ENCODE measurements at regions not wholly inside any gene's neighbourhood (a gene's known extent, or its start where the extent isn't known, plus 50 kb on each side); places are given as distances from the start of the nearest gene placed in this dataset.

DNA sequence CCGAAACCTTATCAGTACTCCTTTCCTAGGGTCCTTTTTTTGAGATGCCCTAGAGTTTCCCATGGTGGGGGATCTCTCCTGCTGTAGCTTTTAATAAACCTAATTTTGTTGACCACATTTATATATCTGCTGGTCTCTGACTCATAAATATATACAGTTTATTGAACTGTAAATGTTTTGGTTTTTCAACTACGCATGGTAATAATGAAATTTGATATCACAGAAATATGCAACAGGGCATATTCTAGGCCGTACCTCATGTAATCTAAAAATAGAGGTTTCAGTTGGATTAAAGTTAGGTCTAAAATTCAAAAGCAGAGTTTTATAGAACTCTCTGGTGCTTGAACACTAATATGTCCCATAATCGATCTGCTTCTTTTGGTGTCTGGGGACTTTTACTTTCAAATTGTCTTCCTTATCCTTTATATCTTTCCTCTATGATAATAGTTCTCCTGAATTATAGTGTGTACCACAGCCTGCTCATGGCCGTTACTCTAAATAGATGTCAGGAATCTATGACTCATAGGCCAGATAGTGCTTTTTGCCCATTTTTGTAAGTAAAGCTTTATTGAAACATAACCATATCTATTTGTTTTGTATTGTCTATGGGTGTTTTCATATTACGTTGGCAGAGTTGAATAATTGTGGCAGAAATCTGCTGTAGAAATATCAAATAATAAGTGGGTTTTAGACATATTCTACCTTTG, 324.8 kb upstream of the PCDH9 start (continued):
- no peak for TF ChIP-seq SLC30A9 (CRISPR knock-in tag; IDR thresholded peaks at IDR 0.05)
- TF ChIP-seq, protein P1, sequence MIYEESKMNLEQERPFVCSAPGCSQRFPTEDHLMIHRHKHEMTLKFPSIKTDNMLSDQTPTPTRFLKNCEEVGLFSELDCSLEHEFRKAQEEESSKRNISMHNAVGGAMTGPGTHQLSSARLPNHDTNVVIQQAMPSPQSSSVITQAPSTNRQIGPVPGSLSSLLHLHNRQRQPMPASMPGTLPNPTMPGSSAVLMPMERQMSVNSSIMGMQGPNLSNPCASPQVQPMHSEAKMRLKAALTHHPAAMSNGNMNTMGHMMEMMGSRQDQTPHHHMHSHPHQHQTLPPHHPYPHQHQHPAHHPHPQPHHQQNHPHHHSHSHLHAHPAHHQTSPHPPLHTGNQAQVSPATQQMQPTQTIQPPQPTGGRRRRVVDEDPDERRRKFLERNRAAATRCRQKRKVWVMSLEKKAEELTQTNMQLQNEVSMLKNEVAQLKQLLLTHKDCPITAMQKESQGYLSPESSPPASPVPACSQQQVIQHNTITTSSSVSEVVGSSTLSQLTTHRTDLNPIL (CRISPR knock-in tag; IDR thresholded peaks at IDR 0.05): no peak
- TF ChIP-seq FOSL1 (tag; conservative IDR thresholded peaks at IDR 0.05): 0 out of 2 replicates have a peak, but pooled peaks have one; percentile 14
- no peak for TF ChIP-seq JUND (IDR thresholded peaks at IDR 0.05; ENCODE audit: borderline replicate concordance, low read depth, low read length)
- TF ChIP-seq JUND (tag; IDR thresholded peaks at IDR 0.05; ENCODE audit: borderline replicate concordance, low read depth, low read length): 0 out of 3 replicates have a peak, but pooled peaks have one; percentile 29
- TF ChIP-seq NCOR1 (IDR thresholded peaks at IDR 0.05): no peak

DNA sequence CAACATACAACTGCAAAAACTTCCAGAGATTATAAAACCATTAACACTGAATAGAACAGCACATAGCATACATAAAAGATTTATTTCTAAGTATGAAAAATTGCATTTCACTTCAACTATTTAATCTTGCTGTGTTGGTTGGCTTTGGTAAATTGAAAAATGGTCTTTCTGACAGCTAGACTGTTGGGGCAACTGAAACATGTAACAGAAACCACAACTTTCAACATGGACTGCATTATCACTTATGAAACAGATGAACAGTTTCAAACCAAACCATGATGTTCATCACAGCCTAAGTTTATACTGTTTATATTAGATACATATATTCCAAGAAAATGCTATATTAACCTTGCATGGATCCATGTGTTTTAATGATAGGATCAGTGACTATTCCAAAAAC, 324.1 kb upstream of the PCDH9 start:
- Histone ChIP-seq H3K9ac (ENCODE audit: insufficient read depth in 1 of 2, low read depth in 2 of 2, low read length in 2 of 2) (no peak overlapping the region), H3K4me3 (no peak overlapping the region), H3K36me3 (ENCODE audit: control insufficient read depth, insufficient read depth, low read length) (no peaks in the 10 kb centered on the region), H3K9me1 (ENCODE audit: control insufficient read depth, insufficient read depth, low read length) (no peaks in the 10 kb centered on the region), H3K4me1 (replicated peaks in 1 of 2; ENCODE audit: control insufficient read depth in 2 of 2, insufficient read depth in 2 of 2, low read length in 2 of 2) (no peaks in the 10 kb centered on the region), H2AFZ (ENCODE audit: low read depth, low read length) (no peak overlapping the region), H3K4me2 (ENCODE audit: insufficient read depth, low read length) (no peak overlapping the region), H3K27ac (ENCODE audit: extremely low read depth, low read depth, low read length) (no peak overlapping the region), H3K27me3 (ENCODE audit: control insufficient read depth in 2 of 2, insufficient read depth in 2 of 2, low read length in 2 of 2) (no peaks in the 10 kb centered on the region), H3K9me3 (replicated peaks; ENCODE audit: control insufficient read depth, insufficient read depth, low read depth, low read length) (0 out of 2 replicates have a peak, but pooled peaks cover 2% of the 10 kb centered on the region), H4K20me1 (replicated peaks; ENCODE audit: control insufficient read depth, insufficient read depth, low read length) (no peaks in the 10 kb centered on the region), H3K79me2 (ENCODE audit: control insufficient read depth, insufficient read depth, low read length) (no peaks in the 10 kb centered on the region)
- in situ Hi-C loops (cut with MboI): no loop called here
- no peak for FAIRE-seq
- TF ChIP-seq CSDE1 (IDR thresholded peaks at IDR 0.05) (no peak), HDGF (IDR thresholded peaks at IDR 0.05) (no peak), FOXJ2 (tag; IDR thresholded peaks at IDR 0.05) (no peak), SMAD3 (CRISPR knock-in tag; conservative IDR thresholded peaks at IDR 0.05) (no peak), CBFA2T3 (IDR thresholded peaks at IDR 0.05) (0 out of 2 replicates have a peak, but pooled peaks have one; percentile 9), MEIS2 (IDR thresholded peaks at IDR 0.05; ENCODE audit: partially characterized antibody) (peak; percentile 29), TEAD4 (IDR thresholded peaks at IDR 0.05; ENCODE audit: low read length) (peak; percentile 24; the same call in 1 of the 2 replicates), TEAD4 (CRISPR knock-in tag; IDR thresholded peaks at IDR 0.05; ENCODE audit: borderline replicate concordance) (no peak)
- TF ChIP-seq, protein P2, sequence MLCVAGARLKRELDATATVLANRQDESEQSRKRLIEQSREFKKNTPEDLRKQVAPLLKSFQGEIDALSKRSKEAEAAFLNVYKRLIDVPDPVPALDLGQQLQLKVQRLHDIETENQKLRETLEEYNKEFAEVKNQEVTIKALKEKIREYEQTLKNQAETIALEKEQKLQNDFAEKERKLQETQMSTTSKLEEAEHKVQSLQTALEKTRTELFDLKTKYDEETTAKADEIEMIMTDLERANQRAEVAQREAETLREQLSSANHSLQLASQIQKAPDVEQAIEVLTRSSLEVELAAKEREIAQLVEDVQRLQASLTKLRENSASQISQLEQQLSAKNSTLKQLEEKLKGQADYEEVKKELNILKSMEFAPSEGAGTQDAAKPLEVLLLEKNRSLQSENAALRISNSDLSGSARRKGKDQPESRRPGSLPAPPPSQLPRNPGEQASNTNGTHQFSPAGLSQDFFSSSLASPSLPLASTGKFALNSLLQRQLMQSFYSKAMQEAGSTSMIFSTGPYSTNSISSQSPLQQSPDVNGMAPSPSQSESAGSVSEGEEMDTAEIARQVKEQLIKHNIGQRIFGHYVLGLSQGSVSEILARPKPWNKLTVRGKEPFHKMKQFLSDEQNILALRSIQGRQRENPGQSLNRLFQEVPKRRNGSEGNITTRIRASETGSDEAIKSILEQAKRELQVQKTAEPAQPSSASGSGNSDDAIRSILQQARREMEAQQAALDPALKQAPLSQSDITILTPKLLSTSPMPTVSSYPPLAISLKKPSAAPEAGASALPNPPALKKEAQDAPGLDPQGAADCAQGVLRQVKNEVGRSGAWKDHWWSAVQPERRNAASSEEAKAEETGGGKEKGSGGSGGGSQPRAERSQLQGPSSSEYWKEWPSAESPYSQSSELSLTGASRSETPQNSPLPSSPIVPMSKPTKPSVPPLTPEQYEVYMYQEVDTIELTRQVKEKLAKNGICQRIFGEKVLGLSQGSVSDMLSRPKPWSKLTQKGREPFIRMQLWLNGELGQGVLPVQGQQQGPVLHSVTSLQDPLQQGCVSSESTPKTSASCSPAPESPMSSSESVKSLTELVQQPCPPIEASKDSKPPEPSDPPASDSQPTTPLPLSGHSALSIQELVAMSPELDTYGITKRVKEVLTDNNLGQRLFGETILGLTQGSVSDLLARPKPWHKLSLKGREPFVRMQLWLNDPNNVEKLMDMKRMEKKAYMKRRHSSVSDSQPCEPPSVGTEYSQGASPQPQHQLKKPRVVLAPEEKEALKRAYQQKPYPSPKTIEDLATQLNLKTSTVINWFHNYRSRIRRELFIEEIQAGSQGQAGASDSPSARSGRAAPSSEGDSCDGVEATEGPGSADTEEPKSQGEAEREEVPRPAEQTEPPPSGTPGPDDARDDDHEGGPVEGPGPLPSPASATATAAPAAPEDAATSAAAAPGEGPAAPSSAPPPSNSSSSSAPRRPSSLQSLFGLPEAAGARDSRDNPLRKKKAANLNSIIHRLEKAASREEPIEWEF (CRISPR knock-in tag; IDR thresholded peaks at IDR 0.05): no peak
- no peak for ATAC-seq
- BruUV-seq (replicated peaks): no TSS peak
- DNase-seq (ENCODE audit: extremely low read depth in 1 of 4, low spot score in 3 of 4): peak in 1 of 4 experiments; percentile 7
- intact Hi-C loops (cut with micrococcal nuclease): no loop called here
- ChIA-PET CTCF (ENCODE audit: low intra/inter-chr PET ratio) (no interaction called here), POLR2A (no interaction called here)

Measured in K562 (cell line).